ENCODE measurements at regions not wholly inside any gene's neighbourhood (a gene's known extent, or its start where the extent isn't known, plus 50 kb on each side); places are given as distances from the start of the nearest gene placed in this dataset.

GRCh38 chr15:88400084-88400483 lies 67.1 kb downstream of the MRPL46 start:
- Histone ChIP-seq H3K4me1 (peaks cover 0 to 21% (median 19%) of the 10 kb centered on the region in 4 donors), H3K27me3 (no peaks in the 10 kb centered on the region), H3K27ac (no peak overlapping the region), H3K9me3 (no peaks in the 10 kb centered on the region), H3K4me3 (no peak overlapping the region), H3K36me3 (no peaks in the 10 kb centered on the region)
- no peak for DNase-seq
- intact Hi-C loops (cut with DNase I): no loop called here
- TF ChIP-seq CTCF (IDR thresholded peaks at IDR 0.05) (no peak), EP300 (IDR thresholded peaks at IDR 0.05) (no peak), POLR2A (IDR thresholded peaks at IDR 0.05) (no peak), POLR2AphosphoS5 (IDR thresholded peaks at IDR 0.05) (no peak)
- 74 to 90% methylated on average over 5 of the region's 5 CpGs for WGBS, 2 donors

- no peak for TF ChIP-seq POLR2AphosphoS5 (IDR thresholded peaks at IDR 0.05)
- TF ChIP-seq EP300 (IDR thresholded peaks at IDR 0.05): no peak
- Histone ChIP-seq H3K9me3 (no peaks in the 10 kb centered on the region), H3K4me3 (no peak overlapping the region), H3K27me3 (no peaks in the 10 kb centered on the region), H3K4me1 (peaks cover 0 to 30% (median 23%) of the 10 kb centered on the region in 4 donors), H3K36me3 (no peaks in the 10 kb centered on the region), H3K27ac (no peak overlapping the region)
- no peak for DNase-seq
- intact Hi-C loops (cut with DNase I): no loop called here
- 89 to 91% methylated on average over 9 of the region's 9 CpGs for WGBS, 2 donors
These were observed 68.0 kb downstream of the MRPL46 start for GRCh38 chr15:88399021-88399685.

- no peak for DNase-seq
- TF ChIP-seq POLR2AphosphoS5 (IDR thresholded peaks at IDR 0.05) (no peak), EP300 (IDR thresholded peaks at IDR 0.05) (no peak), CTCF (IDR thresholded peaks at IDR 0.05) (no peak), POLR2A (IDR thresholded peaks at IDR 0.05) (no peak)
- H3K27ac ChIP-seq: no peak overlapping the region
- no peaks in the 10 kb centered on the region for H3K9me3 ChIP-seq
- H3K4me1 ChIP-seq: peaks cover 0 to 34% (median 24%) of the 10 kb centered on the region in 4 donors
- H3K36me3 ChIP-seq: no peaks in the 10 kb centered on the region
- 95% methylated on average over 1 of the region's 1 CpG for WGBS, 2 donors
- no peaks in the 10 kb centered on the region for H3K27me3 ChIP-seq
- no peak overlapping the region for H3K4me3 ChIP-seq
- intact Hi-C loops (cut with DNase I): no loop called here
These were observed 69.2 kb downstream of the MRPL46 start for GRCh38 chr15:88398011-88398410.

- H3K4me3 ChIP-seq: no peak overlapping the region
- no peak for DNase-seq
- intact Hi-C loops (cut with DNase I): no loop called here
- H3K9me3 ChIP-seq: no peaks in the 10 kb centered on the region
- H3K36me3 ChIP-seq: no peaks in the 10 kb centered on the region
- H3K4me1 ChIP-seq: peaks cover 0 to 34% (median 23%) of the 10 kb centered on the region in 4 donors
- H3K27me3 ChIP-seq: no peaks in the 10 kb centered on the region
- 87 to 88% methylated on average over 6 of the region's 6 CpGs for WGBS, 2 donors
- TF ChIP-seq EP300 (IDR thresholded peaks at IDR 0.05) (no peak), POLR2A (IDR thresholded peaks at IDR 0.05) (no peak), CTCF (IDR thresholded peaks at IDR 0.05) (no peak), POLR2AphosphoS5 (IDR thresholded peaks at IDR 0.05) (no peak)
- no peak overlapping the region for H3K27ac ChIP-seq
These were observed 69.7 kb downstream of the MRPL46 start for GRCh38 chr15:88397506-88397905.

GRCh38 chr15:88395872-88396781 lies 71.1 kb downstream of the MRPL46 start:
- Histone ChIP-seq H3K9me3 (no peaks in the 10 kb centered on the region), H3K27me3 (no peaks in the 10 kb centered on the region), H3K4me3 (no peak overlapping the region), H3K36me3 (no peaks in the 10 kb centered on the region), H3K27ac (no peak overlapping the region), H3K4me1 (peaks cover 0 to 21% (median 13%) of the 10 kb centered on the region in 4 donors)
- intact Hi-C loops (cut with DNase I): no loop called here
- 32 to 59% methylated on average over 6 of the region's 6 CpGs for WGBS, 2 donors
- TF ChIP-seq EP300 (IDR thresholded peaks at IDR 0.05) (no peak), POLR2A (IDR thresholded peaks at IDR 0.05) (no peak), CTCF (IDR thresholded peaks at IDR 0.05) (no peak), POLR2AphosphoS5 (IDR thresholded peaks at IDR 0.05) (no peak)
- no peak for DNase-seq
